ENCODE measurements at regions not wholly inside any gene's neighbourhood (a gene's known extent, or its start where the extent isn't known, plus 50 kb on each side); places are given as distances from the start of the nearest gene placed in this dataset.

DNA sequence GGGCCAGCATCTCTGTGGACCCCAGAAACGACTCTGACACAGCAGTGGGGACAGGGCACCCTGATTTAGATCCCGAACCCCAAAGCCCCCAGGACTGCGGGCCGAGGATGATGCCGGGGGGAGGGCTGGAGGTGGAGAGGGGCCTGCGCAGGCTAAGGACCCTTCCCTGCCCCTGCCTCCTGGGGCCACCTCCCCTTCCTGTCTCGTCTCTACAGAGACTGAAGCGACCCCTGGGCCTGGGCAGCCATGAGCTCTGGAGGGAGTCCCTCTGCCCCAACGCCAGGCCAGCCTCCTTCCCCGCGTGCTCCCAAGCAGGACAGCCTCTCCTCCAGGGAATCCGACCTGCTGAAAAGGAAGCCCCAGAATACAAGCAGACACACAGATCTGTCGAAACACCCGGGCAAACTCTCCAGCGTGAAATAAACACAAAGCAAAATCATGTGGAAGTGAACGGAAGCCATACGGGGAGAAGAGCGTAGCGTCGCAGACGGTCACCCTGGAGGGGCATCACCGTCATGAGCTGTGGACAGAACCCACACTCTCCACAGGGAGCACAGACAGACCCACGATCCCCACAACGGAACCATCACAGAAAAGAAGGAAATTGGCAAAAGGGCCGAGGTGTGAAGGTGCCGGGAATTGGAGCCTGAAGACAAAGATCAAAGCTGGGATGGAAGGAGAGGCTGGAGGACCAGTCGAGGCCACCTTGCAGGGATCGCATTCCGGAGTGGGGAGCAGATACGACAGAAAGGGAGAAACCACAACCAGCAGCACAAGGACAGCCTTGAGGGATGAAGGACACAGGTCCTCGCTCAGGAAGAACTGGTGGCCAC, 51.0 kb upstream of the CTDP1 start:
- Mint-ChIP-seq H3K4me1 (ENCODE audit: unreplicated experiment) (peaks cover 22% of the 10 kb centered on the region), H3K27me3 (ENCODE audit: unreplicated experiment) (peaks cover 13% of the 10 kb centered on the region), H3K27ac (ENCODE audit: unreplicated experiment) (no peak overlapping the region), H3K36me3 (ENCODE audit: low read depth, unreplicated experiment) (peaks cover 14% of the 10 kb centered on the region), H3K4me3 (ENCODE audit: unreplicated experiment) (no peak overlapping the region), H3K9me3 (ENCODE audit: unreplicated experiment) (peaks cover 3% of the 10 kb centered on the region)
- TF ChIP-seq, protein P1, sequence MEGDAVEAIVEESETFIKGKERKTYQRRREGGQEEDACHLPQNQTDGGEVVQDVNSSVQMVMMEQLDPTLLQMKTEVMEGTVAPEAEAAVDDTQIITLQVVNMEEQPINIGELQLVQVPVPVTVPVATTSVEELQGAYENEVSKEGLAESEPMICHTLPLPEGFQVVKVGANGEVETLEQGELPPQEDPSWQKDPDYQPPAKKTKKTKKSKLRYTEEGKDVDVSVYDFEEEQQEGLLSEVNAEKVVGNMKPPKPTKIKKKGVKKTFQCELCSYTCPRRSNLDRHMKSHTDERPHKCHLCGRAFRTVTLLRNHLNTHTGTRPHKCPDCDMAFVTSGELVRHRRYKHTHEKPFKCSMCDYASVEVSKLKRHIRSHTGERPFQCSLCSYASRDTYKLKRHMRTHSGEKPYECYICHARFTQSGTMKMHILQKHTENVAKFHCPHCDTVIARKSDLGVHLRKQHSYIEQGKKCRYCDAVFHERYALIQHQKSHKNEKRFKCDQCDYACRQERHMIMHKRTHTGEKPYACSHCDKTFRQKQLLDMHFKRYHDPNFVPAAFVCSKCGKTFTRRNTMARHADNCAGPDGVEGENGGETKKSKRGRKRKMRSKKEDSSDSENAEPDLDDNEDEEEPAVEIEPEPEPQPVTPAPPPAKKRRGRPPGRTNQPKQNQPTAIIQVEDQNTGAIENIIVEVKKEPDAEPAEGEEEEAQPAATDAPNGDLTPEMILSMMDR (IDR thresholded peaks at IDR 0.05; ENCODE audit: unreplicated experiment), result no peak
- DNase-seq (ENCODE audit: low spot score), result no peak

DNA sequence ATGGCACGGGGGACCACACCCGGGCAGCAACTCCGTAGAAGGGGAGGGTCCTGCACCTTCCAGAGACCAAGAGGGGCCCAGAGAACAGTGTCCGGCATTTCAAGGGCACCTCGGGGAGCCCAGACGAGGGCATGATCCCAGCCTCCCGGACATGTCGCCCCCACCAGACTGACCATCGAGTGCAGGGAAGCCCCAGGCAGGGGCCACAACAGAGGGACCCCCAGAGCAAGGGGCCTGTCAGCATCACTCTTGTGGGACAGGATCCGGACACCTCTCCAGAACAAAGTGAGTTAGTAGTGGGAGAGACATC, 50.4 kb upstream of the CTDP1 start:
- TF ChIP-seq, protein P1 (IDR thresholded peaks at IDR 0.05; ENCODE audit: unreplicated experiment), result no peak

DNA sequence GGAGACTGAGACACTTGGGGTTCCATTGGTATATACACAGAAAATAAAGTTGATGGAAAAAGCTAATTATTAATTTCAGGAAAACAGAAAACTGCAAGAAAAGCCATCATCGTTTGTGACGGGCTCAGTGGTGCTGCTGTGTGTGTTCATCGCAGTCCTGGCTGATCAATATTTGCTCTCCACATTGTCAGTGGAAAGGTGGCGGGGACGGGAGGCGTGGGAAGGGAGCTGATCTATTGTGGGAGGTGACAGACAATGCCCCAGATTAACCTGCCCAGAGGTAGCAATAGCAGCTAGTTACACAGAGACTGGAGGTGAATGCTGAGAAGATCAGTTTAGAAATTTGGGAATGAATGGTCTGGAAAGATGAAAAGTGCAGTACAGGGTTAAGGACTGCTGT, 50.0 kb upstream of the CTDP1 start:
- Mint-ChIP-seq H3K36me3 (ENCODE audit: low read depth, unreplicated experiment) (peaks cover 17% of the 10 kb centered on the region), H3K27me3 (ENCODE audit: unreplicated experiment) (peaks cover 15% of the 10 kb centered on the region), H3K9me3 (ENCODE audit: unreplicated experiment) (peaks cover 7% of the 10 kb centered on the region), H3K27ac (ENCODE audit: unreplicated experiment) (no peak overlapping the region), H3K4me1 (ENCODE audit: unreplicated experiment) (peaks cover 16% of the 10 kb centered on the region), H3K4me3 (ENCODE audit: unreplicated experiment) (no peak overlapping the region)
- no peak for DNase-seq (ENCODE audit: low spot score)
- TF ChIP-seq, protein P1 (IDR thresholded peaks at IDR 0.05; ENCODE audit: unreplicated experiment), result no peak

More for the DNA sequence above, 50.4 kb upstream of the CTDP1 start:
- Mint-ChIP-seq H3K9me3 (ENCODE audit: unreplicated experiment) (peaks cover 7% of the 10 kb centered on the region), H3K36me3 (ENCODE audit: low read depth, unreplicated experiment) (peaks cover 17% of the 10 kb centered on the region), H3K27ac (ENCODE audit: unreplicated experiment) (no peak overlapping the region), H3K4me3 (ENCODE audit: unreplicated experiment) (no peak overlapping the region), H3K4me1 (ENCODE audit: unreplicated experiment) (peaks cover 20% of the 10 kb centered on the region), H3K27me3 (ENCODE audit: unreplicated experiment) (peaks cover 15% of the 10 kb centered on the region)
- no peak for DNase-seq (ENCODE audit: low spot score)

Data from endothelial cell (in vitro differentiated cells).